NCI-H146 (cell line): ENCODE measurements at regions not wholly inside any gene's neighbourhood (a gene's known extent, or its start where the extent isn't known, plus 50 kb on each side); places are given as distances from the start of the nearest gene placed in this dataset.

ENCODE experiments used
- DNase-seq: peaks from one replicate; lab custom pipeline; 2025; lab: John Stamatoyannopoulos, UW

DNA sequence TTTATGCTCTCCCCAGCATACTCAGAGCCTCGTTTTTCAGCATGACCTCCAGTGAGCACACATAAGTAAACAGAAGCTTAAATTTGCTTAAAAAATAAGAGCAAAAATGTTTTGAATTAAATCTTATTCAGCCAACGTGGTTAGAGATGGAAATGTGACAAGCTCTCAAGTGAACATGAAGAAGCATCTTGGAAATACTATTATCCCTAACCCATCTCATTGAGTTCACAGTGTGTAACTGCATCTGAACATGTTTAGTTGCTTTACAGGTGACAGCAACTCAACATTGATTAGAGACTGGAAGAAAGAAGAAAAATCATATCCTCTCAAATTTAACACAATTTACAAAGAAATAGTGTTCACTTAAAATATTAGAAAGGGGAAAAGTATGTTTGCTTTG lies 1785.1 kb downstream of the MAT2B start:
- no peak for DNase-seq

DNA sequence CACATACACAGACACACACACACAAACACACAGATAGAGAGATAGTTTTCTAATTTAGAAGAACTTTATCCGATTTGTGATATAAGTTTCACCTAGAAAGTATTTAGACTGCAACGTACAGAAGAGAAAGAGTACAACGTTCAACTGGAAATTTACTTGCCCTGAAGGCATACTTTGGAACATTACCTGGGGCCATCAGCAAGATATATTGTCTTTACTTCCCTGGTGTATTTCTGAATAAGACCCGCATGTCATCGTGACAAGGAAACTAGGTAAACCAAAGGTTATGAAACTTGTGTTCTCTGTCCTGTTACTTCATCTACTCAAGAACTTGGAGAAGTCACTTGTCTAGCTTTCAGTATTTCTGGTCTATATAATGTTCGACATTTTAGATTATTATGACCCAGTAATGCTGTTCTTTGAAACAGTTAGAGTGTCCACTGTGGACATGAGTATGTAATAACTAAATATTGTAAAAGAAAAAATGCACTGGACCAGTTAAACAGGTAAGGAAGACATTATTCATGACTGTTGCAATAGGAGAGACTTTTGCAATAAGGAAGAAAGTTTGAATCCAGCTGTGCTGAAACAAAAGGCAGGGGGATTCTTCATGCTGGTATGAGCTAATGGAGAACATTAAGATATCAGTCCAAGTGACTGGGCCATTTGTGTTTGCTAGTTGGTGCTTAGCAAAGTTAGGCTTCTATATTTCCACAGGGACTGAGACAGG lies 1791.1 kb downstream of the MAT2B start:
- DNase-seq = no peak

DNA sequence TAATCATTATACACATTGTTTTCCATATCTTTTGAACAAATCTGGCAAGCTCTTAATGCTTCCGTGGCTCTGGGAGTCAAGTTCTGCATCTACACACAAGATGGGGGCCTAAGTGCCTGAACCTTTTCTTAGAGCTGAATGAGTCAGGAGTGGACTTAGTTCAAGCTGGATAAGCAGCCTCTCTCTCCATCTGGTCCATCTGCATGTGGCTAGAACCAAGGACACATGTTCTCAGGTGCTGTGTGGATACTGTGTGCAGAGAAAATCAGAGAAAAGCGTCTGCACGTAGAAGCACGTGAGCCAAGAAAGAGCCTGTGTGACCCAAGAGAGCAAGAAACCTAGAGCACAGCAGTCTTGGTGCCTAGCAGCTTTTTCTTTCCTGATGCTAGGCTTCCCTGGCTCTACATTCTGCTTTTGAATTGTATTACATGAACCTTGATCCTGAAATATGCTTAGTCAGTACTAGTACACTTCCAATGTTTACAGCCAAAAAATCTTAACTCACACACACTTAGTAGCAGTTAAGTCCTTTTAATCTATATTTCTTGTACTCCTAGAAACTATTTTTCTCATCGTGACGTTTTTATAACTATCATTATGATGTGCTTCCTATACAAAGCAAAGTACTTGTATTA lies 1798.9 kb downstream of the MAT2B start:
- DNase-seq = no peak

DNA sequence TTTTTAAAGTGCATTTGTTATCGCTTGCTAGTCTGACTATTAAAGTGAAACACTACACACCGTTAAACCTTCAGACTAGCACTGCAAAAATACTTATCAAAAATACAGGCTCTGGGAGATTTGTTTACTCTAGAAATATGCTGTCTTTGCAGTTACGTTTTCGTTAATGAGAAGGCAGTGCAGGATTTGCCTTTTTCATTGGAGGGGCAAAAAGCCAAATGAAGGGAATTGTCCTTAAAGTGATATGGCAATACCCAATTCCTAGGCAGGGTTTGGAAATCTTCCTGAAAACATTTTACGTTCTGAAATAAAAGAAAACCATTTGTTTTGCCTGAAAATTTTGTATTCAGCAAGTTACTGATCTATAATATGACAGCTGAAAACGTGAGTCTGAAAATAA lies 1800.2 kb downstream of the MAT2B start:
- DNase-seq = no peak

DNA sequence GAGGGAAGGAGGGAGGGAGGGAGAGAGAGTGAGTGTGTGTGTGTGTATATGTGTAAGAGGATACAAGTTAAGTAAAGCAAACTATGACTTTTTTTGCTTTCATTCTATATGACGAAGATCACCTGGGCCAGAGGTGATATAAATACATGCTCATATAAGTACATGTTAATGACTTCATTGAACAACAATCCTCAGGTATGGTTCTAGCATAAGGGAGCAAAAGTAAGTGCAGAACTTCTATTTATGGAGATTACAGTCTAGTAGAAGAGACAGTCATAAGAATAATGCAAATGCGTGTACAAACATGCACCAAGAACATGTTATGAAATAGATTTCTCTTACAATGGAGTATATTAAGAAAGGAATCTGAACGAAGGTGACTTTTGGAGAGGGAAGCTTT lies 1804.0 kb downstream of the MAT2B start:
- DNase-seq = no peak

DNA sequence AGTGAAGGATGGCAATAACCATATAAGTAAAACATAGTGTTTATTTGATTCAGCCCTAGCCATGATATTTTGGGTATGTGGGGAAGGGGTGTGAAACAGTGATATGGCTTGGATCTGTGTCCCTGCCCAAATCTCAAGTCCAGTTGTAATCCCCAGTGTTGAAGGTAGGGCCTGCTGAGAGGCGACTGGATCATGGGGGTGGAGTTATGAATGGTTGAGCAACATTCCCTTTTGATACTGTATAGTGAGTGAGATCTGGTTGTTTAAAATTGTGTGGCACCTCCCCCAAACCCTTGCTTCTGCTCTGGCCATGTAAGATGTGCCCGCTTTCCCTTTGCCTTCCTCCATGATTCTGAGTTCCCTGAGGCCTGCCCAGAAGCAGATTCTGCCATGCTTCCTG lies 1804.6 kb downstream of the MAT2B start:
- DNase-seq = no peak

DNA sequence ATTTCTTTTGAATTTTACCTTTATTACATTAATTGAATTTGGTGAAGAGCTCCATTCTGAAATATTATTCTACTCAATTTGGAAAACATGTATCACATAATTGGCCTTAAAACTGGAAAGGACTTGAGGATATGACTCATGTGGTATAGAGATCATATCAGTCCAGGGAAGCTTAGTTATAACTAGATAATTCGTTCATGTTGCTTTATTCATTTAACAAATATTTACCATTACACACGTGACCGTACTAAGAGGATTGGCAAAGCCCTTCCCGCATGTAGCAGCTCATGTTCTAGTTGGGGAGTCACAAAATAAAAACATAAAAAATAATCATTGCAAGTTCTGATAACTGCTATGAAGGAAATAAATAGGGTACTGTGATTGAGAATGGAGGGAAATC lies 1816.5 kb downstream of the MAT2B start:
- no peak for DNase-seq

DNA sequence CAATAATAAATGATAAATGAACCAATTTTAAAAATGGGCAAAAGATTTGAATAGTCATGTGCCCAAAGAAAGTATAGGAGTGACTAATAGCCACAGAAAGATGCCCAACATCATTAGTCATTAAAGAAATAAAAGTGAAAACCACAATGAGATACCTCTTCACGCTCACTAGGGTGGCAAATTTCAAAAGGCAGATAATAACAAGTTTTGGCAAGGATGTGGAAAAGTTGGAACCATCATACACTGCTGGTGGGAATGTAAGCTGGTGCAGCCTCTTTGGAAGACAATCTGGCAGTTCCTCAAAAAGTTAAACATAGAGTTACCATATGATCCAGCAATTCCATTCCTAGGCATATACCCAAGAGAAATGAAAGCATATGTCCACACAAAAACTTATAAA lies 1819.8 kb downstream of the MAT2B start:
- no peak for DNase-seq

DNA sequence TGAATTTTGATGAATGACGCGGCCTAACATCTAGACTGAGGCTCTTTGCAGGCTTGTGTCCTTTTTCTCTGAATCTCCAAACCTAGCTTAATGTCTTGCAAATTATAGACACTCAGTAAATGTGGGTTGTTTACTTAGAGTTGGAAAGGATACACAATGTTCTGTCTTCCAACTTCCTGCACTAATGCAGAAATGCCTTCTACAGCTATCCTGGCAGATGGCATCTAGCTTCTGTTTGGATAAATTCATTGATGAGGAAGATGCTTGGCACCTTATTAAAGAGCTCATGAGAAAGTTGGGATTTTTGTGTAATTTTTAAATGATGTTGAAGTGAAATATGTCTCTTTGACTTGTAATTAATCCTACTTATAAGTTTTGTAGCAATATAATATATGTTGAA lies 1822.2 kb downstream of the MAT2B start:
- DNase-seq = no peak

DNA sequence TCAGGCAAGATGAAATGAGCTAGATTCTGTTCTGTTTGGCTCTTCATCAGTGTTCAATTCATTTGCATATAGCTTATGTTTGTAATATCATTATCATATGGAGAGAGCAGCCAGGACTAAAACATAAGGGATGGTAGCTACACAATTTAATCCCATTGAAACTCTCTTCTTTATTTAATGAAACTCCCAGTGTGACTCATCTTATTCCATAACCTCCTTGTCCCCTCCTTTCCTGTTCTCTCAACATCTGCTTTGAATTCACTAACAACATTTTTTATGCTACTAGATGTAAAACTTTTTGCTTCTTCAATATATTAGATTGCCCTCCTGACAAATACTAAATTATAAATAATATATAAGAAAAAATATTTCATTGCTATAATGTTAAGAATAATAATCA lies 1823.4 kb downstream of the MAT2B start:
- no peak for DNase-seq

DNA sequence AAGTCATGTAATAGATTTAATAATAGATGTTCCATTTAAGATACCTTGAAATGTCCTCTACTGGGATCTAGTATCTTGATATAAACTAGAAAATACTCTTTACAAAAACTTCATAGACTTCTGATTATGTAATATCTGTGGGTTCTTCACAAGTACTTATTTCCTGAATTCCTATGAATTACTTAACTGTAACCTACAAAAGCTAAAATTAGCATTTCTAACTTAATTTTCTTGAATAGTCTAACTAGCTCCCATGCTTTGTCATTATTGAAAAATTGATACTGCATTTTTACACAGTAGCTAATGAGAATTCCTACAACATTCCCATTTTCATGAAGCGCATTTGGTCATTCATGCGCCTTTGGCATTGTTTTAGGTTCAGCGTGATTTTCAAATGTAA lies 1828.2 kb downstream of the MAT2B start:
- DNase-seq = no peak

DNA sequence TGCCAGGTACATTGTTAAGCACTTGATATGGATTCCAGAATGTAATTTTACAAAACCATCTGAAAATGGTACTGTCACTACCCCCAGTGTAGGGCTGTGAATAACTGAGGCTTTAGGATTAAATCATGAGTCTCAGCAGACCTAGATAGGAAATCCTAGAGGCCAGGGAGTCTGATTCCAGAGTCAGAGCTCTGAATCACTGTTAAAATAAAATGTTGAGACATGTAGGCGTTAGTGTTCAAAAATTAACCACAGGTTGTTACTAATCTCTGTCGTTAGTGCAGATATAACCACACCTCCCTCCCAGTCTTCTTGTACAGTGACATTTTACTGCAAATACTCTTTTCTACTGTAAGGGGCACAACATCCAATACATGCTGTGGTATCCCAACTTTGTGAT lies 1828.8 kb downstream of the MAT2B start:
- no peak for DNase-seq

DNA sequence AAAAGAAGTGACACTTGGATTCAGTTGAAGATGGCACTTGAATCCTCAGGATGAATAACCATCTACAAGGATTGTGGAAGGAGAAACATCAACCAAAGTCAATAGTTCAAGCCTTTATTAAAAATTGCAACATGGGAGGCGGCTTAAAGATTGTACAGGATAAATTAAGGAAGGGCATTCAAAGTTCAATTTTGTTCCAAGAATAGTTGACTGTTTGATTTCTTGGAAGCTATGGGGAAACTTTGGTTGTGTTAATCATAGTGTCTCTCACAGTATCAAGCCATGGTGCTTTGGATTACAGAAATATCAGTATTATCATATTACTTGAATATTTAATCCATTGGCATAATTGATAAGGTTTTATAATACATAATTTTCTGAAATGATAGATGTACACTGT lies 1844.3 kb downstream of the MAT2B start:
- no peak for DNase-seq

DNA sequence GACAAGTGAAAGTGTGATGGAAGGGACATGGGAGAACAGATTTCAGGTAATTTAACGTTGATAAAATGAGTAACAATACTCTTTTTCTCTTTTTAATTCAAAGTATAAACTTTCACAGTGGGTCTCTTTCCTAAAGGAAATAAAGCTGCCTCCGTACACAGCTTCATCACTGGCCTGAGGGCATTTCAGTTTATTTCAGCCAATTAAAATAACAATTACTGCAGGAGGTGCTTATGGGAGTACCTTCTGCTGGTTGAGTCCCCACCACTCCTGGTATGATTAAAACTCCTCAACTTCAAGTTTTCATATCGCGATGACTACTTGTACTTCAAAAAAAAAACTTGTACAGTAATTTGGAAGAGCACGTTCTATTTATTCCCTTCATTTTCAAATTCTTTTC lies 1845.9 kb downstream of the MAT2B start:
- DNase-seq = peak; percentile 39

DNA sequence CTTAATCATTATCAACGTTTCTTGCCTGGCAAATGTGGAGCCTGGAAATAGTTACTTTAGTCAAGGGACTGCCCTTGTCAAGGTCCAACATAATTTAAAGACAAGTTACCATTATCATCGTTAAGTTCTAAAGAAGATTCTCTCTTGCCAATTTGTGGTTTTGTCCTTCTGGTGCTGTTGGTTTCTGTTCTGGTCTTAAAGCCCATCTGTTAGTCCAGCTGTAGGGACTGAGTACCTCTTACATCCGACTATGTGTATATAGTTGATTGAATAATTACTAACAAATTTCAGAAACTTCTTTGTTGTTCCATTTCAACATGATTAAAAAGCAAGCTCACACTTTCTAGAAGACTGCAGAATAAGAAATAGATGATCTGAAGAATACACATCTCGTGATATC lies 1854.9 kb downstream of the MAT2B start:
- DNase-seq = peak; percentile 27

DNA sequence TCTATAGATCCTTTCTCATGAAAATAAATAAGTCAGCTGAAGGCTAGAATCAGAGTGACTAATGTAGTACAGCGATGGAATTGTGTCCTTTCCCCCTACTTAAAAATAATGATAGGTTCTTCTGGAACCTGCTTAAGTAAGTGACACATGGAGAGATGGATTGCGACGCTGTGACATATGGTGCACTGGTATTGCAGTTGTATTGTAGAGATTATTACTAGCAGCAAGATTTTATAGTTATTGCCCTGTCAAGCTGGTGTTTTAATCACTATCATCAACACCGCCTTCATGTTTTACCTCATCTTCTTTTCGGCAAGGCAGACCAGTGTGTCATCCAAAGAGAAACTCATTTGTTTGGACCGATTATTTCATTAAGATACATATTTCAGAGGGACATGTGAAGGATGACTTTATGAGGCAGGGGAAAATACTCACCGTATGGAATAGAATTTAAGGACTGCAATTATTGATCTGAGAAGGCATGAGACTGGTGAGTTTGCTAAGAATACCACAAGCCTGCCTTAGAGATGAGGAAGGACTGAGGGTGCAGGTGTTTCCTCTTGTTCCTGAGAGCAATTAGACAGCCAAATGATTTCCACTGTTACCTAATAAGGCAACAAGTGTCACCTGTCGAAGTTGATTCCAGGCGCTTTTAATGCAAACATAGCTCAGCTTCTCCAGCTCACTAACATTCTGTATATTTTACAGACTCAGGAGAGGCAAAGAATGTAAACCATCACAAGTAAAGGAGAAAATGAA lies 1855.5 kb downstream of the MAT2B start:
- peak; percentile 89 for DNase-seq

DNA sequence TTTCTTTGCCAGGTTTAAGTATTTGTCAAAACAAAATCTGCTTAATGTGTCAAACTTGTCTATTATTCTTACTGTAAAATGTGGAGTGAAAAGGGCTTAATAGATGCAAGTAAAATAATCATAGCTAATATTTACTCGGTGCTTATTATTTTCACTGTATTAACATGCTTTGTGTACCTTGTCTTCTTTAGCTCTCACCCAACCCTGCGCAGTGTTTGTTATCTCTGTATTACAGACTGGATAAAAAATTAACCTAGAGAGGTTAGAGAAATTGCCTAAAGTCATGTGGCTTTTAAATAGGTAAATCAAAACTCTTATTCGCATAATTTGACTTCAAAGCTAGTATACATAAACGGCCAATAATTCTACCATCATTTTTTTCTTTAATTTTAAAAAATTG lies 1864.8 kb downstream of the MAT2B start:
- DNase-seq = peak; percentile 76

DNA sequence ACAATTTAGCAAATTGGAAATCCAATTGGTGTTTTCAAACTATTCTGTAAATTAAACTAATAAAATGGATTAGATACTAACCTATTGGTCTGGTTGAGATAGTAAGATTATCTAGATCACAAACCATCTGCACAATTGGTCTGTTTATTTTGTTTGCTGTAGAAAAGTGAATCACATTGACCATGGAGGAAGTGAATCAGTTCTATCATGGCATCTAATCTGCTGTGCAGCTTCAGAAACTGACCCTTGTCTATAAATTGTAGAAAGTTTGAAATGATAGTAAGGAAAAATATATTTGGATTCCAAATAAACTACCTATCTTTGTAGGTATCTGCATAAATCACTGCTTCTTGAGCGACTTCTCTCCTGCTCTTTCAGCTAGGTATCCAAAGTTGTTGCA lies 1865.4 kb downstream of the MAT2B start:
- no peak for DNase-seq

DNA sequence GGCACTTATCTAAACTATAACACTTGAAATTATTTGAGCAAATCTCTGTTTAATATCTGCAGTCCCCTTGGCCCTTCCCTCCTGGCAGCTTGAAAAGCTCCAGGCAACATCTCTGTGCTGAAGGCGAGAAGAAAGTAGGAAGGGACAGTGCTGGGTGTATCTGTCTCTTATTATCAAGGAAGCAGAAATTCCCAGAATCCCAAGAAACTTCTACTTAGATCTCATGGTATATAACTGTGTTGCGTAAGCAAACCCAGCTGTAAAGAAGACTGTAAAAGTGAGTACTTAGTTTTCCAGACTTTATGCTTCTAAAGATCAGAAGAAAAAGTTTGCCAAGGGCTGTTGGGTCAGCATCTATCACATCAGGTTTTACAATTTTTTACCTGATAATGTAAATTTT lies 1869.8 kb downstream of the MAT2B start:
- DNase-seq = no peak

DNA sequence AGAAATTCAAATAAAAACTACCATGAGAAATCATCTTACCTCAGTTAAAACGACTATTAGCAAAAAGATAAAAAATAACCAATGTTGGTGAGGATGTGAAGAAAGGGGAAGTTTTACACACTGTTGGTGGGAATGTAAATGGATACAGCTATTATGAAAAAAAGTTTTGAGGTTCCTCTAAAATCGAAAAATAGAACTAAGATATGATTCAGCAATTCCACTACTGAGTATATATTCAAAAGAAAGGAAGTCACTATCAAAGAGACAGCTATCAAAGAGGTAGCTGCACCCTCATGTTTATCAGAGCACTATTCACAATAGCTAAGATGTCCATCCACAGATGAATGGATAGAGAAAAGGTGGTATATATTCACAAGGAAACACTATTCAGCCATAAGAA lies 1888.4 kb downstream of the MAT2B start:
- no peak for DNase-seq

DNA sequence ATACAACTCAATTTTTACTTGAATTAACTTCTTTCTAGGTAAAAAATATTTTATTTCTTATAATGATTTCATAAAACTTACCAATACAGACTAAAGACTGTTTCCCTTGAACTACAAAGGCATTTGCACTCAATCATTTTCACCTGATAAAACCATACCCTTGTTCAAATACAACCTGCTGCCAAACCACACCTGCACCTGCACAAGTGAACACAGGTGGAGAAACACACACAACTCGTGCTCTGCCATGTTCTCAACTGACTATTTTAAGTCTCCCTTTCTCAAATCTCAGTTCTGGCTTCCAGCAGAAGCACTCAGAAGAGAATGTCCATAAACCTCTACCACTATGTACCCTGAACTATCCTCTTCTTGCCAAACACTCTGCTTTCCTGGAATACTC lies 1892.1 kb downstream of the MAT2B start:
- DNase-seq = peak; percentile 41

DNA sequence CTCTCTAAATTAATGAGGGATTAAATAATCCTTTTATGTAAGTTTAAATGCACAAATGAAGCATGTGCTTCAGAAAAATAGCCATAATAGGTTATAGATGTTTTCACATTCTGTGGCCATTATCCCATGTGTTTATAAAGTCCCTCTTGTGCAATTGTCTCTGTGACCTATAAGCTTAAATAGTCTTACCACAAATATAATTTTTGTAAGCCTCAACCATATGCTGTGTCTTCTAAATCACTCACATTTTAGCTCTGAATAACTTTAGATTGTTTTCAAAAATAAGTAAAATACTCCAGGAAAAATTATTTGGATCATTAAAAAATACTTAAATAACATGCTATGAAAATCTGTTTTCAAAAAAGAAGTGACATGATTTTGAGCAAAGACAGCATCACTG lies 1894.7 kb downstream of the MAT2B start:
- DNase-seq = no peak

DNA sequence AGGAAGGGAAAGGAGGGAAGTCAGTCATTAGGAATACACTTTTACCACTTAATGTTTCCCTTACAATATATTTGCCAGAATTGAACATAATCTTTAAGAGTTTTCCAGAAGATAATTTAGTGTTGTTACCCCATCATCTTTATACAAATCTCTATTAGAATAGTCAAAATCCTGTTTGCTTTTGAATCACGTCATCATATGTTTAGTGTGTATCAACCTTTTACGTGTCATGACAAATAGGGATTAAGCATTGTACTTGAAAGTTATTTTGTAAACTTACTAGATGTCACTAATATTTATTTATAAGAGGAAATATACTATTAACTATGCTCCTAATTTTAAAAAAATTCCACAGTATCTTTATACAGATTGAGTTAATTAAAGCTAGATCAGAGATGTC lies 1899.5 kb downstream of the MAT2B start:
- no peak for DNase-seq
